GM12878 (cell line): ENCODE measurements at regions not wholly inside any gene's neighbourhood (a gene's known extent, or its start where the extent isn't known, plus 50 kb on each side); places are given as distances from the start of the nearest gene placed in this dataset.

Experiments
- ATAC-seq: fragments of 200-7000 bp; cut with Tn5 transposase; 3 replicates; pipeline ENCODE4 v1.9.1; 2020; ENCODE audit warnings: mild to moderate bottlenecking, moderate library complexity
- BruUV-seq: library from RNA; stranded (reverse); fragments of 400-500 nt; replicated peaks from 2 replicates; lab custom pipeline; 2021; lab: Mats Ljungman, UMichigan
- CTCF ChIA-PET: fragments of 300-600 bp; sonication (Branson Sonifier 250); formaldehyde crosslinking; extraction: SDS; loops from one replicate; lab custom pipeline; 2021; ENCODE audit warnings: inconsistent platforms; lab: Yijun Ruan, JAX
- POLR2A ChIA-PET: fragments of 350-600 bp; formaldehyde crosslinking; extraction: SDS; loops from one replicate; lab custom pipeline; 2021; ENCODE audit warnings: inconsistent platforms; lab: Charles Lee
- RAD21 ChIA-PET: fragments of 300-600 bp; sonication (Branson Sonifier 250); formaldehyde crosslinking; loops from one replicate; lab custom pipeline; 2023; ENCODE audit warnings: antibody characterized with exemption; ENCODE audit not compliant: unreplicated experiment; lab: Charles Lee
- SMC1A ChIA-PET: fragments of 300-600 bp; sonication (Branson Sonifier 250); formaldehyde crosslinking; loops from one replicate; lab custom pipeline; 2023; ENCODE audit not compliant: unreplicated experiment, uncharacterized antibody; lab: Charles Lee
- DNase-seq: peaks from one replicate; pipeline ENCODE4 v3.0.0-alpha.2; 2011; ENCODE audit warnings: low read depth, low spot score
- FAIRE-seq: peaks from 3 replicates; lab custom pipeline; 2011; peaks lifted over from hg19 to GRCh38; lab: Jason Lieb, UNC
- H2AFZ ChIP-seq: 2 replicates; pipeline ENCODE4 v1.6.0; 2011; ENCODE audit warnings: low read depth, low read length, control low read depth; ENCODE audit not compliant: control insufficient read depth
- H3K27ac ChIP-seq: 2 replicates; pipeline ENCODE4 v1.5.1; 2011; ENCODE audit warnings: control low read depth; ENCODE audit not compliant: control insufficient read depth, insufficient read depth
- H3K27me3 ChIP-seq, 2 experiments: replicated peaks in 1 of 2; 2 replicates each; pipeline versions ENCODE4 v1.6.0 to v1.6.1; 2011; ENCODE audit warnings: low read length in 1 of 2; ENCODE audit not compliant: control insufficient read depth in 2 of 2, insufficient read depth in 2 of 2
- H3K36me3 ChIP-seq, 2 experiments: 2 replicates each; pipeline ENCODE4 v1.5.1; 2011; ENCODE audit warnings: low read length in 1 of 2; ENCODE audit not compliant: control insufficient read depth in 2 of 2, insufficient read depth in 2 of 2
- H3K4me1 ChIP-seq: 2 replicates; pipeline ENCODE4 v1.6.1; 2011; ENCODE audit warnings: mild to moderate bottlenecking, low read length, moderate library complexity, mixed read lengths; ENCODE audit not compliant: control insufficient read depth, insufficient read depth
- H3K4me2 ChIP-seq: 2 replicates; pipeline ENCODE4 v1.6.0; 2011; ENCODE audit warnings: control low read depth; ENCODE audit not compliant: control insufficient read depth, insufficient read depth
- H3K4me3 ChIP-seq: fragments of 200-600 bp; sonication (generic); 2 replicates; pipeline ENCODE4 v1.5.1; 2016
- H3K79me2 ChIP-seq: 2 replicates; pipeline ENCODE4 v1.6.0; 2011; ENCODE audit warnings: low read length; ENCODE audit not compliant: control insufficient read depth, insufficient read depth
- H3K9ac ChIP-seq: 2 replicates; pipeline ENCODE4 v1.8.0; 2011; ENCODE audit warnings: low read length, control low read depth, mixed read lengths; ENCODE audit not compliant: control insufficient read depth, insufficient read depth
- H3K9me3 ChIP-seq: replicated peaks from 3 replicates; pipeline ENCODE4 v1.5.1; 2011; ENCODE audit warnings: mild to moderate bottlenecking, low read length; ENCODE audit not compliant: control insufficient read depth, insufficient read depth
- H4K20me1 ChIP-seq: 2 replicates; pipeline ENCODE4 v1.6.0; 2011; ENCODE audit not compliant: control insufficient read depth, insufficient read depth
- CBX3 ChIP-seq: fragments of 200-600 bp; sonication (generic); IDR thresholded peaks from 2 replicates; pipeline ENCODE4 v1.6.1; 2016; ENCODE audit warnings: low read depth, borderline replicate concordance
- DPF2 ChIP-seq: fragments of 450-650 bp; IDR thresholded peaks from 2 replicates; pipeline ENCODE4 v1.6.1; 2017; ENCODE audit warnings: mild to moderate bottlenecking
- EED ChIP-seq: sonication (generic); IDR thresholded peaks from 2 replicates; pipeline ENCODE4 v1.6.1; 2016; ENCODE audit warnings: antibody characterized with exemption, low read depth
- FOS ChIP-seq: IDR thresholded peaks from 3 replicates; pipeline ENCODE4 v1.6.1; 2011; ENCODE audit warnings: borderline replicate concordance; ENCODE audit not compliant: insufficient read length; ENCODE audit errors: extremely low read depth
- GATAD2B ChIP-seq: fragments of 450-650 bp; conservative IDR thresholded peaks from 2 replicates; pipeline ENCODE4 v1.6.1; 2017; ENCODE audit warnings: low read depth, mild to moderate bottlenecking, moderate library complexity
- MTA2 ChIP-seq: fragments of 450-650 bp; IDR thresholded peaks from 2 replicates; pipeline ENCODE4 v1.6.1; 2016; ENCODE audit warnings: low read depth, mild to moderate bottlenecking, moderate library complexity
- NR2C2 ChIP-seq: IDR thresholded peaks from 2 replicates; pipeline ENCODE4 v1.6.1; 2011; ENCODE audit warnings: borderline replicate concordance, low read depth; ENCODE audit not compliant: control insufficient read depth, insufficient read length
- POLR2A ChIP-seq: IDR thresholded peaks from 2 replicates; pipeline ENCODE4 v1.6.1; 2011; ENCODE audit warnings: low read depth, mild to moderate bottlenecking, low read length
- PRDM15 ChIP-seq: fragments of 450-650 bp; formaldehyde crosslinking; IDR thresholded peaks from 2 replicates; pipeline ENCODE4 v1.4.0; 2020; ENCODE audit warnings: mild to moderate bottlenecking, moderate library complexity
- RB1 ChIP-seq: fragments of 450-650 bp; formaldehyde crosslinking; IDR thresholded peaks from 2 replicates; pipeline ENCODE4 v1.6.1; 2017; ENCODE audit warnings: mild to moderate bottlenecking, borderline replicate concordance
- RELA ChIP-seq: fragments of 450-650 bp; IDR thresholded peaks from 2 replicates; pipeline ENCODE4 v1.8.0; 2014; ENCODE audit warnings: borderline replicate concordance; ENCODE audit not compliant: partially characterized antibody
- STAT3 ChIP-seq: IDR thresholded peaks from 2 replicates; pipeline ENCODE4 v1.6.1; 2011; ENCODE audit warnings: low read depth, low read length, improper control_type of control experiment
- TCF7 ChIP-seq: IDR thresholded peaks from 2 replicates; pipeline ENCODE4 v1.6.1; 2014; ENCODE audit warnings: antibody characterized with exemption, borderline replicate concordance
- WRNIP1 ChIP-seq: IDR thresholded peaks from 2 replicates; pipeline ENCODE4 v1.6.1; 2011; ENCODE audit warnings: low read depth, low read length, improper control_type of control experiment, borderline replicate concordance
- YBX1 ChIP-seq: fragments of 450-650 bp; IDR thresholded peaks from 2 replicates; pipeline ENCODE4 v1.6.1; 2016; ENCODE audit warnings: antibody characterized with exemption
- ZNF622 ChIP-seq: fragments of 450-650 bp; IDR thresholded peaks from 2 replicates; pipeline ENCODE4 v1.6.1; 2017; ENCODE audit warnings: mild to moderate bottlenecking, inconsistent platforms
- in situ Hi-C: fragments of 300-500 bp; cut with MboI; formaldehyde crosslinking; loops from 9 replicates; pipeline ENCODE4 v1.14.3; 2018; ENCODE audit warnings: mixed read lengths
- intact Hi-C: fragments of 100-400 bp; cut with micrococcal nuclease; formaldehyde crosslinking; loops from one replicate; pipeline ENCODE4 v1.14.2; 2022; ENCODE audit not compliant: unreplicated experiment

- Histone ChIP-seq H3K9me3 (no peaks in the 10 kb centered on the region), H3K4me1 (no peaks in the 10 kb centered on the region), H4K20me1 (no peaks in the 10 kb centered on the region), H3K36me3 (no peaks in the 10 kb centered on the region), H3K4me3 (no peak overlapping the region), H3K27ac (no peak overlapping the region), H3K79me2 (no peaks in the 10 kb centered on the region), H3K27me3 (no peaks in the 10 kb centered on the region), H3K9ac (no peak overlapping the region), H3K4me2 (no peak overlapping the region), H2AFZ (no peak overlapping the region)
- intact Hi-C loops (no loop called here), in situ Hi-C loops (no loop called here)
- POLR2A ChIA-PET = no interaction called here
- CTCF ChIA-PET = no interaction called here
- SMC1A ChIA-PET = no interaction called here
- no TSS peak for BruUV-seq
- RAD21 ChIA-PET = no interaction called here
- ATAC-seq (no peak), DNase-seq (no peak), FAIRE-seq (no peak)
- TF ChIP-seq EED (no peak), TCF7 (no peak), GATAD2B (no peak), RB1 (no peak), YBX1 (no peak), RELA (no peak), PRDM15 (CRISPR knock-in tag) (no peak), ZNF622 (no peak), MTA2 (no peak), FOS (no peak), POLR2A (no peak), WRNIP1 (no peak), NR2C2 (no peak), DPF2 (no peak), CBX3 (no peak), STAT3 (no peak)
These were observed 1021.7 kb downstream of the EFNA5 start for GRCh38 chr5:106649031-106649430.
